Right renal cortex interstitium (tissue), 3 donors: ENCODE measurements at regions not wholly inside any gene's neighbourhood (a gene's known extent, or its start where the extent isn't known, plus 50 kb on each side); places are given as distances from the start of the nearest gene placed in this dataset.
A peak's percentile ranks its signal among the peaks of the same experiment; 100 is the strongest.

Experiments used
- DNase-seq, 3 donors: peaks; one replicate each; pipeline ENCODE4 v3.0.0-alpha.2; 2013; ENCODE audit warnings: low read depth in 3 of 3, low spot score in 2 of 3

DNA sequence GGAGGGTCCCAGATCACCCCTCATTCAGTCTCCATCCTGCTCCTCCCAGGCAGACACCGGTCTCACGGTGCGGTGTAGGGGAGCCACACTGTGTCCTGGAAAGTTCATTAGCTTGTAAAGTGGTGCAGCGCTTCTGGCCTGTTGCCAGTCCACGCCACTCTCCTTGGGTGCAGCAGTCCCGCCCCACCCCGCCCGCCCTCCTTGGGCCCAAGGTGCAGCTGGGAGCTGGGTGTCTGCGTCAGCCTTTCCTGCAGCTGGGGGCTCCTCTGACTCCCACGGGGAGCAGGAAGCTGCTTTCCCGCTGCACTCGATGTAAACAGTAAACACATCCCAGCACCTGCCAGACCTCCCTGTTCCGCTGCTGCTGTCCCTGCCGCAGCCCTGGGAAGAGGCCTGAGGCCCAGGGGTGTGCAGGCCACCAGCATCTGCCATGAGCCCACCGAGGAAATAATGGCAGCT lies 53.8 kb upstream of the ASB18 start:
- DNase-seq: no peak

DNA sequence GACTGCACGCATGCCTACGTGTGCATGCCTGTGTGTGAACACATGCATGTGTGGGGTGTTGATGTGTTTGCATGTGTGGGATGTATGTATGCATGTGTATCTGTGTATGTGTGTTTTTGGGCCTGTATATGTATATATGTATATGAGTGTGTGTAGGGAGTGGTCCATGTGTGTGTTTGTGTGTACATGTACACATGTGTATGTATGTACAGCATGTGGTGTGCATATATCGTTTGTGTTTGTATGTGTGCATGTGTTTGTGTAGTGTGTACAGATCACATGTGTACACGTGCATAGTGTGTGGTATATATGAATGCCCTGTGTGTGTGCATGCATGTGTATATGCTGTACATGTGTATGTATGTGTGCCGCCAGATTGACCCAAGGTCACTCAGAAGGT lies 54.2 kb upstream of the ASB18 start:
- DNase-seq: no peak

DNA sequence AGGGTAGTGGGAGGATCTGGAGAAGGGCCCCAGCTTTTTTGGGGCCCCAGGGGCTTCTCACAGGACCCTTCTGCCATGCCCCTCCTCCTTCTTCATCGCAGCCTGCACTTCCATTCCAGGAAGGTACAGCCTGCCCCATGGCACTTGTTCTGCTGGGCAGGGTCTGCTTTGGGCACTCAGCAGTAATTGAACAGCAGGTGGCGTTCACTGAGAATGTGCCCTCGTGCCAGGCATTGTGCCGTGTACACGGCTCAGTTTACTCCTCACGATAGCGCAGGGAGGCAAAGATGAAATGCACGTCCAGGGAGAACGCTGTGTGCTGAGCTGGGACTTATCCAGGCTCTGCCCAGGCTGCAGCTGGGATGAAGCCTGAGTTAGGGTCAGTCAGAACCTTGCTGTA lies 54.8 kb upstream of the ASB18 start:
- DNase-seq: no peak

DNA sequence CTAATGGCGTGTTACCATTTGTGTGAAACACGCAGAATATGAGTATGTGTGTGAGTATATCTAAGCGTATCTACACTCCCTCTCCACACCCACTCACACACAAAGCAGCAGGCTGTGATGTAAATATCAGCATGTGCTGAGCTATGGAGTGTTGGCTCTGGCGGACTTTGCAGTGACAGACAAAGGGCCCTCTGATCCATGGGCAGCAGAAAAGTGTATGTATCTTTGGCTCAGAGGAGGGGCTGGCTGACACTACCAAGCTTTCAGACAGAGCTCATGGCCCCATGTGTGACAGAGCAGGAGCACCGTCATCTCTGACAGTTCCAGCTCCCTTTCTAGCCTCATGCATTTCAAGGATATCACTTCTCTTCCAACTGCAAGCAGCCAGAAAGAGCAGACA lies 57.2 kb upstream of the ASB18 start:
- DNase-seq: no peak

DNA sequence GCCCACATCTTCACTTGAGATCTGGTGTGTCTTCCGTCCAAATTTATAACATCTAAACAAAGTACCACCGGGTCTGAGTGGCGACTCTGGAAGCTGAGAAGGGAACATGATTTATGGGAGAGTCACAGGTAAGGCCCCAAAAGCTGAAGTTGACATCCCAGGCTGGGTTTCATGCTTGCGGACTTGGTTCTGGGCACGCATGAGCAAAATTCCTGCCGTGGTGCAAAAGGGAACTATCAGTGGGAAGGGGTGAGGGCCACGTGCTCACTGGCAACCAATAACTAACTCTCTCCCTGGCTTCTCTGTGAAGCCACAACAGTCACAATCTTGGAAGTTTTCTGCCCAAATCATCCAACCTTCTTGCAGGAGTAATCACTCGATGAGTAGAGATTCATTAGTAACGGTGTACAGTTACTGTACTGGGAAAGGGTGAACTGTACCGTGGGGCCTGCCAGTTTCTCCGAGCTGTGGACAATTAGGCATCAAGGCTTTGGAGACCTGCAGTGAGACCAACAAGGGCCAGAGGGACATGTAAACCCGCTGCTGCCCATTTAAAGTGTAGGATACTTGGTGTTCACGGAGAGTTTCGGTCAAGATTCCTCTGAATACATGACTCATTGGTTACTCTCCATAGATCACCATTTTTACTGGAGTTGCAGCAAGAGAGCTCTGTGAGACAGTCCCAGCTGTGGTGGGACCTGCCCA lies 69.4 kb upstream of the ASB18 start:
- DNase-seq: no peak

DNA sequence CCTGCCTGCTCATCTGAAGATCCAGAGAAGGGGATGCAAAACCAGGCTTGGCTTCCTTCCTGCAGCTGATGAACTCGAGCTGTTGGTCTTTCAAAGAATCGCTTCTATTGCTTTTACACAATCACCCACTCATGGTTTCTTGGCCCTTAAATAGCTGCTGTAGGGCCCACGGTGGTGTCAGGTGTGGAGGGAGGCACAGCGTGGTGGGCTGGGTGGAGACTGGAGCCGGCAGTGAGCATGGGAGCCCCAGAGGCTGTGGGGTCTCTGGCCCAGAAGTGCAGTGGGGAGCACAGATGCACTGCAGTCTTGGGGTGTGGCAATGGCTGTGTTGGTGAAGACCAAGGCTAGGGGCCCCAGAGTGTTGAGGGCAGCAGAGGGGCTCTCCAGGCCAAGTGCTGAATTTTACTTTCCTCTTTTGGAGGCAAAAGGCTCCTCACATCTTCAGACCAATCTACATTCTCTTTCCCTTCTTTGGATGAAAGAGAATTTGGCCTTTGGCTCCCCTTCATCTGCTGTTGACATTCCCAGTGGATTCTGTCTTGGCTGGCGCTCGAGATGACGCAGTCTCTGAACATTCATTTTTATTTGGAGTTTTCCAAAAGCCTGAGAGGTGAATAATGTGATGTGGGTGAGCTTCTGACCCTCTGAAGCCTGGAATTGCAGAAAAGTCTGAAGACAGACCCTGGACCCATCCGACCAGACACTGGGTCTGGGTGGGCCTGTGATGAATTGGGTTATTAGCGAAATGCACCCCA lies 70.1 kb upstream of the ASB18 start:
- no peak for DNase-seq

DNA sequence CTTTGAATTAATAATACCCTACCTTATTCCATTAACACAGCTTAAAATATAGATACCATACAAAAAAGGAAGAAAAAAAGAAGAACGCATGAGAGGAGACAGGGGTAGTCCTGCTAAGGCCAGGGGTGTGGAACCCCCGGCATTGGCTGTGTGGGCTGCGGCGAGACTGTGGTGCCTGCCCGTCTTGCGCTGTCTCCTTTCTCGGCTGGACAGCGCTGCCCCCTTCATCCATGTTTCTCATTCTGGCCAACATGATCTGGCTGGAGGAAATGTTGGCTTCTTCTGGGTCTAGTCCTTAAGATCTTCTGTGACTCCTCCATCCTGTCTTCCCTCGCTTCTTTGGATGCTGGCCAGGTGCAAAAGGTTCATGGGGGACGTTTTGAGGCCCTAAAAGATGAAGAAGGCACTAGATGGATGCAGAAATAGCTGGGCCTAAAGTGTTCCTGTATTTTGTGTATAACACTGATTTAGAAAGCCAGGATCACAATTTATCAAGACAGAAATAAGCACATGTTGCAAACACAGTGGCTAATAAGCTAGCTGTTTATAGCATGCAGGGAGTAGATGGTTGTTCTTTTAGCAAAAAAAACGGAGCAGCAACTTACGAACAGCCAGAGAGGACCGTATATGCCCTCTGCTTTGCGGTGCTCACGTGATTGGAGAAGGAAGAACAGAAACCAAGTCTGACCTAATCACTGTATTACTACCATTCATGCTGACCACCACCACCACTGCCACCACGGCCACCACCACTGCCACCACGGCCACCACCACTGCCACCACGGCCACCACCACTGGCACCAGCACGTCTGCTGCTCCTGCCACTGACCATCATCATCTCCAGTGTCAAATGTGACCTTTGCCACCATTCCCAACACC lies 71.7 kb upstream of the ASB18 start:
- DNase-seq: no peak

DNA sequence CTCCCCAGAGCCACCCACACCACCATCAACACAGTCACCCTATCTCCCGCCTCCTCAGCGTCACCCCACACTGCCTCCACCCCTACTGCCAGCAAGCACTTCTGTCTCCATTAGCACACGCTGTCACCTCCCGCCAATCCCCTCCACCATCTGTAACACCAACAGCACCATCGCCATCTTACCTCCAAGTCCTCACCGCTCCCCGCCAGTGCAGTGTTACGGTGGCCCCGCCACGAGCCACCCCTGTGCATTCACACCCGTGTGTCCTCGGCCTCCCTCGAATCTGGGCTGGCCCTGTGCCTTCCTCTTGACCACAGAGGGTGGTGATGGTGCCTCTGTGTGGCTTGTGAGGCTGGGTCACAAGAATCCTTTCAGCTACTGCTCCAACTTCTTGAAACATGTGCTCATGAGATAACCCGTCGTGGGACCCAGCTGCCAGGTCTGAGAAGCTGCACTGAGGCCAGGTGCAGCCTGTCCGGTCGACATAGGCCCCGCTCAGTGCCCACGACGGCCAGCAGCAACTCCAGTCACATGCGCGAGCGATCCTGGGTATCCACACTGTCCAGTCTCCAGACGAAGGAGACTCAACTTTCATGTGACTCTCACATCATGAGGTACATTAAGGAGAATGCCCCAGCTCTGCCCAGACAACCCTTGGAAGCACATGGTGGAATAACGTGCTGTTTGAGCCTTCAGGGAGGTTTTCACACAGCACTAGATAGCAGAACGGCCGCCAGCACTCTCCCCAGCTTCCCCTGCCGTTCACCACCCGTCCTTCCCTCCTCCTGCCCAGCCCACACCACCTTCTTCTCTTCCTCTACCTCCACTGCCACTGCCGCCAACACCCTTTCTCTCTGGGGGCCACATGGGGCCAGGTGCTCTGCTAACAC lies 72.6 kb upstream of the ASB18 start:
- no peak for DNase-seq

DNA sequence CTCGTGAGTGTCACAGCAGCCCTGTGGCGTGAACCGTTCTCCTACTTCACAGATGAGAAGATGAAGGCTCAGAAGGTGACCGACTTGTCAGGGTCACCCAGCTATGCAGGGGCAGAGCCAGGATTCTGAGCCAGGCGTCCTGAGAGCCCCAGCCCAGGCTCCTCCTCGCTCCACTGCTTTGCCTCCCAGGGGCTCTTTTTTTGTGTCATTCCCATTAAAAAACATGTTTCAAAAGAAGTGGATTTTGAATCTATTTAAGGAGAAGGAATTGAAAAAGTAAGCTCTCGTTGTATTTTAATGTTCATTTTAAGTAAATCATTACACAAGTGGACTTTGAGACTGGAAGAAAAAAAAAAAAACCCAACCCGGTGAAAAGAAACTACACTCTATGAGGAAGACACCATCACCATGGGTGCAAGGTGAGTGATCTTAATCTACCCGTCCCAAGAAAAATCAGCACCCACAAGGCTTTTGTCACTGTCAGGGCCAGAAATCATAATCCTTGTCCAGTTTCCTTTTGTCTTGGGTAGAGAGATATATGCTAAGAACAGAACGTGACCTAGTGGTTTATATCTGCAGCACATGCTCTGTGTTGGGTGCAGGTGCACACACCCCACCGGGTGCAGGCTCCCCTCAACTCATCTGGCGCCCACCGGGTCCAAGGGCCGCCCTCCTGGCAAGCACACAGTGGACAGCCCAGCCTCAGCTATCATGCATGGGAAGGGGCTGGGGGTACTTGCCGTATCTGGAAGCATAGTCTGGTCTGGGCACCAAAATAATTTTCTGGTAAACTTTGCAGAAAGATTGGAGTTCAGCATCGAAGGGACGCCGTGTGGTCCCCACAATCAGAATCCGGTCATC lies 73.5 kb upstream of the ASB18 start:
- DNase-seq: no peak

DNA sequence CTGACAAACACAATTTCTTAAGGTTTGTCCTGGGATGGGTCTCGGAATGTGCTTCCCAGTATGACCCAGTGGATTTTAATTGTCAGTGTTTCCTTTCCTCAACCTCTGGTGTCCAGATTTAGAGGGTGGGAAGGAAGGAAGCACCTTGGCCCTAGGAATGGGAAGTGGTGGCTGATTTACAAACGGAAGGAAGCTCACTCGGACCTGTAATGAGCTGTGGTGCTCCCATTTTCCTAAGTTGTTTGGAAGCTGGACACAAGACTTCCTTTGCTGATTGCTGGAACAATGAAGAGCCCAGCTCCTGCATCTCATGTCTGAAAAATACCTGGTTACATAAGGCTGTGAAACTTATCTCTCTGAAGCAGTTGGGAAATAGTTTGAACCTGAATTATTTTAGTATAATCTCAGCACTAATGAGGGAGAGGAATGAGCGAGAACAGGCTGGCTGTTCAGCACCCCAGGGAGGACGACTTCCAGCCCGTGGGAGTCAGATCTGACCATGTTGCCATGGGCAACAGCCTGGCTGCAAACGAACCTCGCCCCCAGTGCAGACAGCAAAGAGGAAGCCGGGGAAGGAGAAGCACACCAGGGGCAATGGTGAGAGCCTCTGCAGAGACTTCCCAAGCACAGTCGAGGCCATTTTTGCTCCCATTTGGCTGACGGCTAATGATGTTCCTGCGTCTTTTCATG lies 74.4 kb upstream of the ASB18 start:
- DNase-seq: no peak

DNA sequence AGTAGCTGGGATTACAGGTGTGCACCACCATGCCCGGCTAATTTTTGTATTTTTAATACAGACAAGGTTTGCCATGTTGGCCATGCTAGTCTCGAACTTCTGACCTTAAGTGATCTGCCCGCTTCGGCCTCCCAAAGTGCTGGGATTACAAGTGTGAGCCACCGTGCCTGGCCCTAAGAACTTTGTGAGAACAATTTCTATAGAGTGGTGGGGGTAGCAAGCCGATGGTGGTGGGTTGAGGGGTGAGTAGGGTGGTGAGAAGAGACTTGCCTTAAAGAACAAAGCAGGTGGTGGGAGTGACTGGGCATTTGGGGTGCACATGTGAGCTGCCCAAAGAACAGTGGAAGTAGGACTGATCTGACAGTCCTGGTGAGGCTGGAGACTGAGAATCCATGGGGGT lies 76.0 kb upstream of the ASB18 start:
- no peak for DNase-seq

DNA sequence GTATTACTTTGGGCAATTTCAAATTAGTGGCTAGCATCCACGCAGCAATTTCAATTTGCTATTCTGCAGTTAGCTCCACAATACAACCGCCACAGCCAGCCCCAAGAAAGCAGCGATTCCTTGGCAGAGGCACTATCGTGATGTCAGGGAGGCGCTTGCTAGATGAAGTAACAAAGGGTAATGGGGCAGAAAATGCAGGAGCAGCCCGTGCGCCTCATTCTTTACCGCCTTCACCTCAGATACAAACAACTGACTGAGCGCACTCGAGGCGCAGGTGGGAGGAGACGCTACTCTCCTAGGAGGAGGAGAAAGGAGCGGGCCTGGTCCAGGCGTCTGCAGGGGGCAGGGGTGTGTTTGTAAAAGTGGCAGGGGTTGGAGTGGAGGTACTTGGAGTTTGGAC lies 76.9 kb upstream of the ASB18 start:
- DNase-seq: no peak

DNA sequence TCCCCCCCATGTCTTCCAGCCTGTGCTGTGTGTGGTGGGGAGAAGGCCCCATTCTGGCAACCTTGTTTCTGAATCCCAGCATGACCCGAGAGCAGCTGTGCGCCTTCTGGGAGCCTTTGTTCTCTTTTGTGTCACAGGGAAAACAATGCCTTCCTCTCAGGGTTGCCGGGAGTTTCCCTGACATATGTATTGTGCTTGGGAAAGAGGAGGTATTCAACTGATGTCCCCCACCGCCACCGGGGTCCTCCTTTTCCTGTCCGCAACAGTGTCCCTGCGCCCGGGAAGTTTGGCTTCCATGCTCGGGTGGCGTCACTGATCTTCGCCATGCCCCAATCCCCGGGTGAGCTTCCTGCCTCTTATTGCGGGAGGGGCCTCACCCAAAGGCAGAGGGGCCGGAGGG lies 77.5 kb upstream of the ASB18 start:
- no peak for DNase-seq

DNA sequence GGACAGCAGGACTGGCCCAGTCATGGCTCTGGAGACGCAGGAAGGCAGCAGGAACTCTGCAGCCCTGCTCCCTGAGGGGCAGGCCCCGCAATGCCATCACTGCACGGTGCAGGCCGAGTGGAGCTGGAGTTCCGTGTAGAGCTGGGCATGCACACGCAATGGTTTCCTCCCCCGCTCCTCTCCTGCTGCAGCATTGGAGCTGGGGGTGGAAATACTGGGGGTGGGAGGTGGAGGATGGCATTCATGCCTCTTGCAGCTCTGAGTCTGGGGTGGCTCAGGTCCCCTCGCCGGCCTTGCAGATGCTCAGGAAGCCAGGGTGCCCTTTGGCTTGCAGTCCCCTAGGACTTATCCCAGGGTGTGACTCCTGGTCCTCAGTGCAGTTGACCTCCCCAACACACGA lies 78.3 kb upstream of the ASB18 start:
- no peak for DNase-seq

DNA sequence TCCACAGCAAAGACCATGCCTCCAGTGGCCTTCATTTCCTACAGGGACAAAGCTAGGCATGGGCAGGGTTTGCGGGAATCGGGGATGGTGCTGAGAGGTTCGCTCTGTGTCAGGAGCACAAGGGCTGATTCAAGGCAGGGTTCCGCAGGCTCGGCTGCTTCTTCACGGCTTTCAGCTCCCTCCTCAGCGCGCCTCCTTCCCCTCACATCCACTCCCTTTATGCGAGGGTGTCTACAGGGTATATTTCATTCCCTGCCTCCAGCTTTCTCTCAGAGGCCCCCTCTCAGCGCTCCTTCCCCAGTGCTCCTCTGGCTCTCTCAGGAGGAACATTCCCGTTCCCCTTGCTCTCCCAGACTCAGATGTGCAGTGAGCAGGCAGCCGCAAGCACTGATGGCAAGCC lies 78.7 kb upstream of the ASB18 start:
- no peak for DNase-seq

DNA sequence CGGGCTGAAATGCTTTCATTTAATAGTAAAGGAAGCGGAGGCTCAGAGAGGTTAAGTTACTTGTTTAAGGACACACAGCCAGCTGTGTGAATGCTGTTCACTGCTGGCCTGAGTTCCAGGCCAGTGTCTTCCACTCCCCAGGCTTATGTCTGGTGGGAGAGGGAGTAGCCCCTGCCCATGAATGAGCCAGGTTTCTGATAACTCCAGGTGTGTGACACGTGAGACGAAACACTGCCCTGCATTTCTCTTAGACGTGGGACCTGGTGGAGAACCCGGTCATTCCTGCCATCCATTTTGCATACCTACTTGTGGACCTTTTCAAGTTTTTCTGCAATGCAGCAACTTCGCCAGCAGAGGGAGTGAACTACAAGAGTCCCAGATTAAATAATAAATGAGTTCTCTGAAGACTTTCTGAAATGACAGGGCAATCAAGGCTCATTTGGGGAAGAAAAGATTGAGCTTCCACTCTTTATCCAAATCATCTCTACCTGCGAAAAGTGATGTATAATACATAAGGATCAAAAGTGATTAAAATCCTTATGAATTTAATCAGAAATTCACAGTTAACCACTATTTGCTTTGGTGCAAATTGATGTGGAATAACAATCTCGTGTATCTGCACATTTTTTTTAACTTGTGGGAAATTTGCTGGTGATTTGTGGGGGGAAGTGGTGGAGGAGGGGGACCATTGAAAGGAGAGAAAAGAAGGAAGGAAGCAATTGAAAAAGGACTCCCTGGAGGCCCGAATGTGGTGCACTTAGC lies 79.4 kb upstream of the ASB18 start:
- DNase-seq: peak in 1 of 3 donors; percentile 54

DNA sequence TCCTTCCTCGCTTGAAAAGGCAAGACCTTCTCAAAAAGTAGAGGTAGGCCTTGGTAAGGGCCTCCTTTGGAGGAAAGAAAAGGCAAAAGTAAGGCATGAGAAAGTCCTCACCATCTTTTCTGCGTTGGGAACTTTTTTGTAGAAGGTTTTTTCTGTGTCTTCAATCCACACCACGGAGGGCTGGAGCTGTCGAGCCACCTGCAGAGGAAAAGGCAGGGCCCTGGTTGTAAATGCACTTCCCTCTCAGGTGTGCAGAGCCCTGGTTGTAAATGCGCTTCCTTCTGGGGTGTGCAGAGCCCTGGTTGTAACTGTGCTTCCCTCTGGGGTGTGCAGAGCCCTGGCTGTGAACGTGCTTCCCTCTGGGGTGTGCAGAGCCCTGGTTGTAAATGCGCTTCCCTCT lies 80.2 kb upstream of the ASB18 start:
- no peak for DNase-seq

DNA sequence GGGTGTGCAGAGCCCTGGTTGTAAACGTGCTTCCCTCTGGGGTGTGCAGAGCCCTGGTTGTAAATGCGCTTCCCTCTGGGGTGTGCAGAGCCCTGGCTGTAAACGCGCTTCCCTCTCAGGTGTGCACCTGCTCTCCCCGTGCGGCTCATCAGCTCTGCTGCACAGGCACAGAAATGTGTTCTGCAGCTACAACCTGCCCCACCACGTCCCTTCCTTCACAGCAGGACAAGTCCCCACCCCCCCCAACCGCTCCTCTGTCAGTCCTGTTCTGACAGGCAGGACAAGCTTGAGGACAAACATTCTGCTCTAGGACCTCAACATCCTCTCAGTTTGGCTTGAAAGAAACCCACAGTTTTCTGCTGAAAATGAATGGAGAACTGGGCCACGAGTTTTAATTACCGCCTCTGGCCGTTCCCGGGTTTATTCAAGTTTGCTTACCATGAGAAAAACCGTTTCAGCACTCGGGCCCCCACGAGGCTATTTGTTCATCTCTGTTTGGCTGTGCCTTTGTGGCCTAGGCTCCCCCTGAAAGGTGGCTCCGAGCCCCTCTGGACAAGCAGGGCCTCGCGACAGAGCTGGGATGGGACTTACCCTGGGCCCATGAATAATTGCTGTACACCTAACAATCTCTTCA lies 81.0 kb upstream of the ASB18 start:
- no peak for DNase-seq
